GM21381 (cell line): ENCODE measurements at regions not wholly inside any gene's neighbourhood (a gene's known extent, or its start where the extent isn't known, plus 50 kb on each side); places are given as distances from the start of the nearest gene placed in this dataset.

ENCODE experiments used
- ATAC-seq: cut with Tn5 transposase; IDR thresholded peaks from one replicate; pipeline ENCODE4 v1.9.1; 2021; ENCODE audit warnings: mild to moderate bottlenecking, moderate library complexity; ENCODE audit not compliant: unreplicated experiment

- no peak for ATAC-seq
Measured at GRCh38 chr13:24107955-24108614, 52.4 kb upstream of the SPATA13 start.

GRCh38 chr13:24108615-24108965 is 51.9 kb upstream of the SPATA13 start:
- no peak for ATAC-seq

- no peak for ATAC-seq
Measured at GRCh38 chr13:24110011-24110410, 50.5 kb upstream of the SPATA13 start.
